Stimulated activated CD4-positive, alpha-beta T cell treated with anti-CD3 and anti-CD28 coated beads, TNF-alpha, amount 100 ng/mL, for 48 hours (primary cell): ENCODE measurements at regions not wholly inside any gene's neighbourhood (a gene's known extent, or its start where the extent isn't known, plus 50 kb on each side); places are given as distances from the start of the nearest gene placed in this dataset.

Experiments
- DNase-seq, 3 donors: peaks; one replicate each; pipeline ENCODE4 v3.0.0-alpha.2; 2020; ENCODE audit warnings: low read depth in 3 of 3

GRCh38 chr6:153231048-153231646 is 100.1 kb upstream of the RGS17 start:
- DNase-seq = peak; percentile 4 to 21 (median 6)

GRCh38 chr6:153218184-153218792 is 87.2 kb upstream of the RGS17 start:
- no peak for DNase-seq

- no peak for DNase-seq
Measured at GRCh38 chr6:153216789-153217188, 85.7 kb upstream of the RGS17 start.

GRCh38 chr6:153215242-153215641 is 84.2 kb upstream of the RGS17 start:
- no peak for DNase-seq

GRCh38 chr6:153214436-153214835 is 83.4 kb upstream of the RGS17 start:
- DNase-seq = no peak

- no peak for DNase-seq
Measured at GRCh38 chr6:153210083-153210482, 79.0 kb upstream of the RGS17 start.

GRCh38 chr6:153208706-153209105 is 77.6 kb upstream of the RGS17 start:
- no peak for DNase-seq

GRCh38 chr6:153207617-153208016 is 76.5 kb upstream of the RGS17 start:
- no peak for DNase-seq

GRCh38 chr6:153207006-153207405 is 75.9 kb upstream of the RGS17 start:
- DNase-seq = no peak

GRCh38 chr6:153192943-153193885 is 62.1 kb upstream of the RGS17 start:
- no peak for DNase-seq

- DNase-seq = no peak
Measured at GRCh38 chr6:153183925-153184324, 52.8 kb upstream of the RGS17 start.
